ENCODE measurements at regions not wholly inside any gene's neighbourhood (a gene's known extent, or its start where the extent isn't known, plus 50 kb on each side); places are given as distances from the start of the nearest gene placed in this dataset.

DNA sequence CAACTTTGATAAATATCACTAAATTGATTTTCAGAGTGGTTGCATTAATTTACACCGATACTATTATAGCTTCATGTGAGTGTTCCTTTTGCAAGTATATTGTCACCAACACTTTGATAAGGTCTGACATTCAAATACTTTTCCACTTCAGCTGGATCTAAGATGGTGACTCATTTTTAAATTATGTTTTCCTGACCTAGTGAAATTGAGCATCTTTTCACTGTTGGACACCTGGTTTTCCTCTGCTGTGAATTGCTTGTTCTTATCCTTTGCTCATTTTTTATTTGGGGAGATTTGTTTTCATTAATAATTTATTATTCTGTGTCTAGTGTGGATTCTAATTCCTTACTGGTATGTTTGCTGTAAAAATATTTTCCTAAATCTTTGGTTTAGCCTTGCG is 85.2 kb upstream of the PRDM1 start:
- peaks cover 44% of the 10 kb centered on the region for H3K27me3 Mint-ChIP-seq (ENCODE audit: insufficient read depth)
- intact Hi-C loops (cut with micrococcal nuclease), result no loop called here
- H3K4me3 Mint-ChIP-seq, result no peak overlapping the region
- H3K4me1 Mint-ChIP-seq (ENCODE audit: low read depth), result peaks cover 23% of the 10 kb centered on the region
- peaks cover 9% of the 10 kb centered on the region for H3K36me3 Mint-ChIP-seq (ENCODE audit: low read depth)
- DNase-seq (ENCODE audit: low spot score), result no peak
- no peaks in the 10 kb centered on the region for H3K9me3 Mint-ChIP-seq
- no peak overlapping the region for H3K27ac Mint-ChIP-seq

DNA sequence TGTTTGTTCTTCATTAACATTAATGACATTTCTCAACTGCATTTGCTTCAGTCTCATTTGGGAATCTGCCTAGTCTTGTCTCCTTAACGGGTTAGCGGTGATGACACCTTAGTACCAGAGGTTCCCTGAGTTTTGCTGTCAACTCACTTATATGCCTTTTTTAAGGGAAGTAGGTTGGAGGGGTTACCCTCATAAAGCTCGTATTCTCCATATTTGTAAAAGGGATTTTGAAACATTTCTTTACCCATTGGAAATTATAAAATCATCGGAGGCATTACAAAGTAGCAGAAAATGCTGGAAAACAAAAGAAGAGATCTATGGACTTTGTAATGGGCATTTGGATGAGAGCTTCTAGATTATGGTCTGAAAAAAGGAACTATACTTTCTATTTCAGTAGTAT is 88.7 kb upstream of the PRDM1 start:
- Mint-ChIP-seq H3K4me1 (ENCODE audit: low read depth) (peaks cover 39% of the 10 kb centered on the region), H3K4me3 (no peak overlapping the region), H3K36me3 (ENCODE audit: low read depth) (peaks cover 6% of the 10 kb centered on the region), H3K27ac (no peak overlapping the region), H3K9me3 (no peaks in the 10 kb centered on the region), H3K27me3 (ENCODE audit: insufficient read depth) (peaks cover 32% of the 10 kb centered on the region)
- DNase-seq (ENCODE audit: low spot score), result no peak
- intact Hi-C loops (cut with micrococcal nuclease), result no loop called here

GRCh38 chr6:105995391-105995865 is 90.7 kb upstream of the PRDM1 start:
- Mint-ChIP-seq H3K27ac (peak overlapping the region; percentile 79), H3K27me3 (ENCODE audit: insufficient read depth) (peaks cover 22% of the 10 kb centered on the region), H3K4me3 (peak overlapping the region; percentile 89), H3K4me1 (ENCODE audit: low read depth) (peaks cover 52% of the 10 kb centered on the region), H3K36me3 (ENCODE audit: low read depth) (peaks cover 4% of the 10 kb centered on the region), H3K9me3 (no peaks in the 10 kb centered on the region)
- DNase-seq (ENCODE audit: low spot score), result no peak
- intact Hi-C loops (cut with micrococcal nuclease), result loop anchor here (1.0 to 2.0 kb wide), 4 partner anchors 228 to 511 kb away; no protein-coding TSS in a partner anchor

- Mint-ChIP-seq H3K36me3 (ENCODE audit: low read depth) (peaks cover 4% of the 10 kb centered on the region), H3K4me1 (ENCODE audit: low read depth) (peaks cover 59% of the 10 kb centered on the region), H3K9me3 (no peaks in the 10 kb centered on the region), H3K4me3 (peak overlapping the region; percentile 89), H3K27me3 (ENCODE audit: insufficient read depth) (peaks cover 21% of the 10 kb centered on the region), H3K27ac (peak overlapping the region; percentile 96)
- intact Hi-C loops (cut with micrococcal nuclease), result loop anchor here (1.0 to 5.0 kb wide), 7 partner anchors 169 to 562 kb away; no protein-coding TSS in a partner anchor
- peak; percentile 41 for DNase-seq (ENCODE audit: low spot score)
These were observed 91.3 kb upstream of the PRDM1 start for GRCh38 chr6:105994591-105995390.

DNA sequence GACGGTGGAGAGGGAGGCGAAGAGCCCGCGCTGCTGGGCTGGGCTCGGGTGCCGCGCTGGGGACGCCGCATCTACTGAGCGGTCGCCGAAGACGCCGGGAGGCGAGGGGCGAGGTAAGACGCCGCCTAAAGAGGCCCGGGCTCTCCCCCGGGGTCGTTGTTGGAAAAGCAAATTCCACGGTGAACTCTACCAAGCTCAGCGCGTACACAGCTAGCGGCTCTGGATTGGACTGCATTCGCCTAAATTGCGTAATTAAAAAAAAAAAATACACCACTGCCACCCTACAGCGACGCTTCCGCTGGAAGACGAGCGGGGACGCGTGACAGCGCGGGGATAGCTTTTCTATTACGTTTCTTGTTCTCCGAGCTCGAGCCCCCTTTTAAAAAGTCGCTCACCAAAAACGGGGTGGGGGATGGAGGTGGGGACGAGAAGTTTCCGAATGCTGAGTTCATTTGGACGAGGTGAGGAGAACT is 92.0 kb upstream of the PRDM1 start:
- Mint-ChIP-seq H3K27me3 (ENCODE audit: insufficient read depth) (peaks cover 21% of the 10 kb centered on the region), H3K4me3 (peak overlapping the region; percentile 89), H3K4me1 (ENCODE audit: low read depth) (peaks cover 61% of the 10 kb centered on the region), H3K36me3 (ENCODE audit: low read depth) (peaks cover 4% of the 10 kb centered on the region), H3K27ac (peak overlapping the region; percentile 96), H3K9me3 (no peaks in the 10 kb centered on the region)
- DNase-seq (ENCODE audit: low spot score), result peak; percentile 52
- intact Hi-C loops (cut with micrococcal nuclease), result loop anchor here (1.0 to 5.0 kb wide), 5 partner anchors 169 to 562 kb away; no protein-coding TSS in a partner anchor

DNA sequence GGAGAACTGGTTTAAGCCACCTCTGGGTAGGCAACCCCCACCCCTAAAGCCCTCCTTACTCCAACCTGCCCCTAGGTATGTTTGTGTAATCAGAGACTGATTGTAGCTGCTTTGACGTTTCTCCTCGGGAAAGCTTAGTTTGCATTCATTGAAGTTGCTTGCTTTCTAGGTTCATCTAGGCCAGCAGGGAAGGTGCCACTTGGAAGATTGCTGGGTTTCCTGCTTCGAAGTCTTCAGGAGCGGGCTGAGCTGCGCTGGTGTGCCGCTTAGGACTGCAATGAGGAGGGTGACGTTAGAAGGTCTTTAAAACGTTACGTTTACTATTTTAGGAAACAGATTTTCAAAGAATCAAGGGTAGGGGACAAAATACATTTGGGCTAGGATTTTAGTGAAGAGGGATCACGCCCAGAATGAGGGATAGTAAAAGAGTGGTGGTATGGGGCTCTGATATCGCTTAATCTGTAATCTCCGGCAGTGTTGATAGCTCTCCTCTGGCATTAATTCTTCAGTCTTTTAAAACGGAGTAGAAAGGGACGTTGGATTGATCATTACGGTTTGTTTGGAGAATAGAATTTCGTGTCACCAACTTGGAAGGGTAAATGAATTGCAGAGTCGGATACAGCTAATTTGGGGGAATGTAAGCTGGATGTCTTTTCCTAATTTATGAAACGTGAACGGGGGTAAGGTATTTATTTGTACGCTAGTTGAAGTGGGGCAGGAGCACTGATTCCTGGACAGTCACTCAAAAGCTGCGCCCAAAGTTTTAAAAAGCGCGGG is 92.6 kb upstream of the PRDM1 start:
- Mint-ChIP-seq H3K27me3 (ENCODE audit: insufficient read depth) (peaks cover 21% of the 10 kb centered on the region), H3K27ac (peak overlapping the region; percentile 96), H3K9me3 (no peaks in the 10 kb centered on the region), H3K4me1 (ENCODE audit: low read depth) (peaks cover 61% of the 10 kb centered on the region), H3K4me3 (peak overlapping the region; percentile 89), H3K36me3 (ENCODE audit: low read depth) (peaks cover 4% of the 10 kb centered on the region)
- intact Hi-C loops (cut with micrococcal nuclease), result loop anchor here (1.0 to 5.0 kb wide), 7 partner anchors 93 to 561 kb away; partner anchors contain the start of gene PRDM1
- DNase-seq (ENCODE audit: low spot score), result no peak

- intact Hi-C loops (cut with micrococcal nuclease), result loop anchor here (1.0 to 5.0 kb wide), 8 partner anchors 9 to 560 kb away; partner anchors contain the start of gene PRDM1
- peaks cover 66% of the 10 kb centered on the region for H3K4me1 Mint-ChIP-seq (ENCODE audit: low read depth)
- peak overlapping the region; percentile 96 for H3K27ac Mint-ChIP-seq
These were observed 93.7 kb upstream of the PRDM1 start for GRCh38 chr6:105992315-105992961.

DNA sequence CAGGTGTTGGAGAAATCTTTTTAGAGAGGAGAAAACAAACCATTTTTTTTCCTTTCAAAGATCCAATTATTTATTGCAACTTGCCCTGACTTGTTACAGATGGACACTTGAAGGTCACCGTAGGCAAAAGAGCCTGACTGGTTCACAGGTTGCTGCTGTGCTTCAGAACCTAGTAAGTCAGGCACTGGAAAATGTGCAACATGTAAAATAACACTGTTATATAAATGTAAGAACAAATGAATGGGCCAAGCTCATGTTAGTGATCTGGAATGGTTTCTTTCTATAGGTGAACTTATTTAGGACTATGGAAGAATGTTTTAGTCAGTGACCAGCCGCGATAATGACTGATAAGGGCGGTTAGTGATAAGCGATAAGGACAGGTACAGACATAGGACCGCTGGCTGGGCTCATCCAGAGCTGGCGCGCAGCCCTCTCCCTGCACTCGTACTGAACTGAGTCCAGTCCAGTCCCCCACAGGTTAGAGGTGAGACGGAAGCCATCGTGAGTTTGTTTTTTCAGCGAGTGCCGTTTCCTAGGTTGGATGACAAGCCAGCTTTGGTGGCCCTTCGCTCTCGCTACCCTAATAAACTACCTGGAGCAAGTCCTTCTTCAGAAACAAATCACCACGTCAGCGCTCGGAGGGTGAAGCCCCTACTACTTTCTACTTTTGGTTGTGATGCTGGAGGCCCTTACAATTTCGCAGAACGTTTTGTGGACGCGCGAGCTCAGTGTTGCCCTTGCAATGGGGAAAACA is 94.4 kb upstream of the PRDM1 start:
- peaks cover 28% of the 10 kb centered on the region for H3K27me3 Mint-ChIP-seq (ENCODE audit: insufficient read depth)
- intact Hi-C loops (cut with micrococcal nuclease), result loop anchor here (1.0 to 5.0 kb wide), 8 partner anchors 8 to 559 kb away; partner anchors contain the start of gene PRDM1
- no peak for DNase-seq (ENCODE audit: low spot score)
- no peaks in the 10 kb centered on the region for H3K9me3 Mint-ChIP-seq
- peaks cover 5% of the 10 kb centered on the region for H3K36me3 Mint-ChIP-seq (ENCODE audit: low read depth)
- H3K4me3 Mint-ChIP-seq, result peak overlapping the region; percentile 89
- H3K27ac Mint-ChIP-seq, result peak overlapping the region; percentile 96
- H3K4me1 Mint-ChIP-seq (ENCODE audit: low read depth), result peaks cover 70% of the 10 kb centered on the region

More at GRCh38 chr6:105992315-105992961, 93.7 kb upstream of the PRDM1 start:
- Mint-ChIP-seq H3K4me3 (peak overlapping the region; percentile 89), H3K9me3 (no peaks in the 10 kb centered on the region), H3K36me3 (ENCODE audit: low read depth) (peaks cover 4% of the 10 kb centered on the region), H3K27me3 (ENCODE audit: insufficient read depth) (peaks cover 24% of the 10 kb centered on the region)
- peak; percentile 91 for DNase-seq (ENCODE audit: low spot score)

- Mint-ChIP-seq H3K9me3 (no peaks in the 10 kb centered on the region), H3K27ac (no peak overlapping the region), H3K36me3 (ENCODE audit: low read depth) (peaks cover 4% of the 10 kb centered on the region), H3K4me1 (ENCODE audit: low read depth) (peaks cover 72% of the 10 kb centered on the region), H3K4me3 (peak overlapping the region; percentile 25), H3K27me3 (ENCODE audit: insufficient read depth) (peaks cover 13% of the 10 kb centered on the region)
- intact Hi-C loops (cut with micrococcal nuclease), result loop anchor here (5.0 kb wide), 2 partner anchors 532 to 558 kb away; no protein-coding TSS in a partner anchor
- no peak for DNase-seq (ENCODE audit: low spot score)
These were observed 96.0 kb upstream of the PRDM1 start for GRCh38 chr6:105990151-105990550.

- intact Hi-C loops (cut with micrococcal nuclease), result no loop called here
- no peaks in the 10 kb centered on the region for H3K9me3 Mint-ChIP-seq
- DNase-seq (ENCODE audit: low spot score), result no peak
- H3K36me3 Mint-ChIP-seq (ENCODE audit: low read depth), result peaks cover 3% of the 10 kb centered on the region
- H3K4me1 Mint-ChIP-seq (ENCODE audit: low read depth), result peaks cover 79% of the 10 kb centered on the region
- no peak overlapping the region for H3K27ac Mint-ChIP-seq
- peaks cover 13% of the 10 kb centered on the region for H3K27me3 Mint-ChIP-seq (ENCODE audit: insufficient read depth)
- H3K4me3 Mint-ChIP-seq, result no peak overlapping the region
These were observed 97.1 kb upstream of the PRDM1 start for GRCh38 chr6:105988812-105989577.

GRCh38 chr6:105988321-105988720 is 97.8 kb upstream of the PRDM1 start:
- Mint-ChIP-seq H3K9me3 (no peaks in the 10 kb centered on the region), H3K27me3 (ENCODE audit: insufficient read depth) (peaks cover 13% of the 10 kb centered on the region), H3K27ac (no peak overlapping the region), H3K4me1 (ENCODE audit: low read depth) (peaks cover 79% of the 10 kb centered on the region), H3K4me3 (no peak overlapping the region), H3K36me3 (ENCODE audit: low read depth) (peaks cover 3% of the 10 kb centered on the region)
- DNase-seq (ENCODE audit: low spot score), result no peak
- intact Hi-C loops (cut with micrococcal nuclease), result no loop called here
